ENCODE measurements at regions not wholly inside any gene's neighbourhood (a gene's known extent, or its start where the extent isn't known, plus 50 kb on each side); places are given as distances from the start of the nearest gene placed in this dataset.

GRCh38 chr3:139794469-139795265 lies 116.9 kb upstream of the NMNAT3 start:
- TF ChIP-seq CTCF (IDR thresholded peaks at IDR 0.05; ENCODE audit: insufficient read depth, low read length) (no peak), POLR2AphosphoS5 (IDR thresholded peaks at IDR 0.05; ENCODE audit: low read depth) (no peak), SPI1 (IDR thresholded peaks at IDR 0.05; ENCODE audit: borderline replicate concordance, low read depth) (no peak)
- TF ChIP-seq, protein P1, sequence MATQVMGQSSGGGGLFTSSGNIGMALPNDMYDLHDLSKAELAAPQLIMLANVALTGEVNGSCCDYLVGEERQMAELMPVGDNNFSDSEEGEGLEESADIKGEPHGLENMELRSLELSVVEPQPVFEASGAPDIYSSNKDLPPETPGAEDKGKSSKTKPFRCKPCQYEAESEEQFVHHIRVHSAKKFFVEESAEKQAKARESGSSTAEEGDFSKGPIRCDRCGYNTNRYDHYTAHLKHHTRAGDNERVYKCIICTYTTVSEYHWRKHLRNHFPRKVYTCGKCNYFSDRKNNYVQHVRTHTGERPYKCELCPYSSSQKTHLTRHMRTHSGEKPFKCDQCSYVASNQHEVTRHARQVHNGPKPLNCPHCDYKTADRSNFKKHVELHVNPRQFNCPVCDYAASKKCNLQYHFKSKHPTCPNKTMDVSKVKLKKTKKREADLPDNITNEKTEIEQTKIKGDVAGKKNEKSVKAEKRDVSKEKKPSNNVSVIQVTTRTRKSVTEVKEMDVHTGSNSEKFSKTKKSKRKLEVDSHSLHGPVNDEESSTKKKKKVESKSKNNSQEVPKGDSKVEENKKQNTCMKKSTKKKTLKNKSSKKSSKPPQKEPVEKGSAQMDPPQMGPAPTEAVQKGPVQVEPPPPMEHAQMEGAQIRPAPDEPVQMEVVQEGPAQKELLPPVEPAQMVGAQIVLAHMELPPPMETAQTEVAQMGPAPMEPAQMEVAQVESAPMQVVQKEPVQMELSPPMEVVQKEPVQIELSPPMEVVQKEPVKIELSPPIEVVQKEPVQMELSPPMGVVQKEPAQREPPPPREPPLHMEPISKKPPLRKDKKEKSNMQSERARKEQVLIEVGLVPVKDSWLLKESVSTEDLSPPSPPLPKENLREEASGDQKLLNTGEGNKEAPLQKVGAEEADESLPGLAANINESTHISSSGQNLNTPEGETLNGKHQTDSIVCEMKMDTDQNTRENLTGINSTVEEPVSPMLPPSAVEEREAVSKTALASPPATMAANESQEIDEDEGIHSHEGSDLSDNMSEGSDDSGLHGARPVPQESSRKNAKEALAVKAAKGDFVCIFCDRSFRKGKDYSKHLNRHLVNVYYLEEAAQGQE (IDR thresholded peaks at IDR 0.05; ENCODE audit: insufficient replicate concordance, low read depth) = no peak

Data from HL-60 (cell line).